ENCODE measurements at regions not wholly inside any gene's neighbourhood (a gene's known extent, or its start where the extent isn't known, plus 50 kb on each side); places are given as distances from the start of the nearest gene placed in this dataset.

- no peak for ATAC-seq (ENCODE audit: low read depth)
- TF ChIP-seq, protein P1, sequence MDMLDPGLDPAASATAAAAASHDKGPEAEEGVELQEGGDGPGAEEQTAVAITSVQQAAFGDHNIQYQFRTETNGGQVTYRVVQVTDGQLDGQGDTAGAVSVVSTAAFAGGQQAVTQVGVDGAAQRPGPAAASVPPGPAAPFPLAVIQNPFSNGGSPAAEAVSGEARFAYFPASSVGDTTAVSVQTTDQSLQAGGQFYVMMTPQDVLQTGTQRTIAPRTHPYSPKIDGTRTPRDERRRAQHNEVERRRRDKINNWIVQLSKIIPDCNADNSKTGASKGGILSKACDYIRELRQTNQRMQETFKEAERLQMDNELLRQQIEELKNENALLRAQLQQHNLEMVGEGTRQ (IDR thresholded peaks at IDR 0.05; ENCODE audit: low read depth, low read length) = no peak
- TF ChIP-seq MAFK (IDR thresholded peaks at IDR 0.05; ENCODE audit: low read depth, low read length) (no peak), MXI1 (IDR thresholded peaks at IDR 0.05; ENCODE audit: borderline replicate concordance, low read depth, low read length) (no peak), RCOR1 (IDR thresholded peaks at IDR 0.05; ENCODE audit: insufficient replicate concordance, low read length) (no peak), SMC3 (IDR thresholded peaks at IDR 0.05; ENCODE audit: low read depth, low read length) (no peak)
Measured at GRCh38 chr12:3366451-3367110, 124.4 kb upstream of the PRMT8 start.

More at GRCh38 chr12:3366451-3367110, 124.4 kb upstream of the PRMT8 start:
- BruUV-seq (replicated peaks) = no TSS peak
- no peak for DNase-seq
- H3K27me3 ChIP-seq (ENCODE audit: control insufficient read depth, insufficient read depth, low read length) = peaks cover 52% of the 10 kb centered on the region
- no peak overlapping the region for H3K56ac ChIP-seq (ENCODE audit: extremely low read depth, insufficient read depth, low read length)
- no peak overlapping the region for H3K27ac ChIP-seq (ENCODE audit: insufficient read depth, low read length)
- no peak overlapping the region for H2BK120ac ChIP-seq (ENCODE audit: low read depth, low read length)
- H4K20me1 ChIP-seq (ENCODE audit: insufficient read depth, low read length) = no peaks in the 10 kb centered on the region
- H3K4me2 ChIP-seq (ENCODE audit: low read depth, low read length) = no peak overlapping the region
- H3K79me1 ChIP-seq (ENCODE audit: low read depth in 1 of 2, low read length in 2 of 2) = no peaks in the 10 kb centered on the region
- H4K91ac ChIP-seq (ENCODE audit: insufficient read depth, low read depth, low read length) = no peak overlapping the region
- in situ Hi-C loops (cut with MboI; ENCODE audit: low sequenced_read_pairs) (no loop called here), intact Hi-C loops (cut with micrococcal nuclease) (no loop called here), dilution Hi-C loops (cut with HindIII; ENCODE audit: low sequenced_read_pairs, unreplicated experiment) (no loop called here)
- H2AFZ ChIP-seq (replicated peaks; ENCODE audit: low read length, poor library complexity) = no peak overlapping the region
- no peak overlapping the region for H2BK20ac ChIP-seq (ENCODE audit: low read depth, low read length)
- WGBS, 2 experiments (ENCODE audit: extremely low coverage in 2 of 2, insufficient read length in 1 of 2) = 71% methylated on average over 10 of the region's 26 CpGs; no CpG with 5 or more reads in 1 of the 2 experiments
- no peak overlapping the region for H3K9ac ChIP-seq (ENCODE audit: low read depth, low read length)
- no peak overlapping the region for H3K14ac ChIP-seq (replicated peaks; ENCODE audit: low read depth, low read length)
- no peak overlapping the region for H2AK5ac ChIP-seq (ENCODE audit: low read depth, low read length)
- H2BK5ac ChIP-seq (ENCODE audit: low read depth, low read length, poor library complexity, severe bottlenecking) = no peak overlapping the region
- CTCF ChIA-PET = no interaction called here
- H3K4me3 ChIP-seq (ENCODE audit: insufficient read depth, low read depth, low read length) = no peak overlapping the region
- no peaks in the 10 kb centered on the region; the same call in 1 of the 2 replicates for H3K9me1 ChIP-seq (ENCODE audit: insufficient read depth, low read length)
- no peak overlapping the region for H2AK9ac ChIP-seq (replicated peaks; ENCODE audit: low read depth, low read length, poor library complexity)
- H3K9me3 ChIP-seq (ENCODE audit: control insufficient read depth, insufficient read depth, low read length) = no peaks in the 10 kb centered on the region
- no peak overlapping the region for H4K8ac ChIP-seq (ENCODE audit: low read depth in 2 of 2, low read length in 2 of 2)
- no peak overlapping the region for H3K23ac ChIP-seq (ENCODE audit: low read depth, low read length)
- no peaks in the 10 kb centered on the region for H3K4me1 ChIP-seq (ENCODE audit: control insufficient read depth, insufficient read depth, low read length)
- no peak overlapping the region for H3K4ac ChIP-seq (ENCODE audit: low read depth, low read length)
- no peaks in the 10 kb centered on the region for H3K36me3 ChIP-seq (ENCODE audit: control insufficient read depth, insufficient read depth, low read length)
- no peak overlapping the region for H4K5ac ChIP-seq (ENCODE audit: low read depth, low read length)
- H2BK15ac ChIP-seq (ENCODE audit: low read depth, low read length) = no peak overlapping the region
- H3K18ac ChIP-seq (ENCODE audit: low read depth, low read length) = no peak overlapping the region
- POLR2A ChIA-PET (ENCODE audit: unreplicated experiment) = no interaction called here

All from IMR-90 (cell line).